ENCODE measurements at regions not wholly inside any gene's neighbourhood (a gene's known extent, or its start where the extent isn't known, plus 50 kb on each side); places are given as distances from the start of the nearest gene placed in this dataset.

DNA sequence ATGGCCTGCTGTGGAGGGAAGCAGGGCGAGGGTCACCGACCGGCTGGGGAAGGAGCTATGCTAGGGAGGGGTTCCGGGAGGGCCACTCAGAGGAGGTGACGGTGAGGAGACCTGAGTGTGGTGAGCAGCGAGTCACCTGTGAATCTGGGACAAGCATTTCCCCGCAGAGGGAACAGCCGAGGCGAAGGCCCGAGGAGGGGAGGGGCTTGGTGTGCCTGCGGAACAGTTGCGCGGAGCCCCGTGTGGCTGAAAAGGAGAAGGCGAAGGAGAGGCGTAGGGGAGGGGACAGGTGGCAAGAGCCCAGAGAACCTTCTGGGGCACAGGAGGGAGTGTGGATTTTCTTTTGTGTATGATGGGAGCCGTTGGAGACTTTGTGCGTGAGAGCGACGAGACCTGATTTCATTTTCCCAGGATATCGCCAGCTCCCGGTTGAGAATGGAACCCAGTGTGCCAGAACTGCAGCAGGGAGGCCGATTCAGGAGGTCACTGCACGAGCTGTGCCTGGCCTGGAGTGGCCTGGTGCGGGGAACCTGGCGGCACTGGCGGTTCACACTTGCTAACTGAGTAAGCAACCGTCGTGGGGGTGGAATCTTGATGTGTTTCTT is 117.7 kb upstream of the ZNF507 start:
- TF ChIP-seq CTCF (conservative IDR thresholded peaks at IDR 0.05) (no peak), ZFX (IDR thresholded peaks at IDR 0.05) (no peak)
- H3K27ac ChIP-seq: no peak overlapping the region

- no peak overlapping the region for H3K27ac ChIP-seq
- TF ChIP-seq CTCF (conservative IDR thresholded peaks at IDR 0.05): no peak
- TF ChIP-seq ZFX (IDR thresholded peaks at IDR 0.05): no peak
These were observed 115.0 kb upstream of the ZNF507 start for GRCh38 chr19:32230441-32230840.

DNA sequence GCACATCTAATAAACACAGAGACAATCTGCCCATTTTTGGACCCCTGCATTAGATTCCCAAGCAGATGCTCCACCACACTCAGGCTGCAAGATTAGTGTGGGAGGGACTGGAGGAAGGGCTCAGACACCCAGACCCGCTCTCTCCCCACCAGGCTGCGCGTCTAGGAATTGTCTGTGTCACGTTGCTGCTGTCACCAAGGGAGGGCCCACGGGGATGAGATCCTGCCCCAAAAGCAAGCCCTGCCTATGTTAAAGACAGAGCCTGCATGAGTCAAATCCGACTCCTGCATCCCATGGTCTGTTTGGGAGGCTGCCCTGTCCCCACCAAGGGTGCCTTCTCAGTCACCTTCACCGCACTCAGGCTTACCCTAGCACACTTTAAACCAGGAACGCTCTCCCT is 114.4 kb upstream of the ZNF507 start:
- no peak overlapping the region for H3K27ac ChIP-seq
- TF ChIP-seq CTCF (conservative IDR thresholded peaks at IDR 0.05) (no peak), ZFX (IDR thresholded peaks at IDR 0.05) (no peak)

- TF ChIP-seq CTCF (conservative IDR thresholded peaks at IDR 0.05) (no peak), ZFX (IDR thresholded peaks at IDR 0.05) (no peak)
- H3K27ac ChIP-seq: no peak overlapping the region
These were observed 113.7 kb upstream of the ZNF507 start for GRCh38 chr19:32231691-32232090.

DNA sequence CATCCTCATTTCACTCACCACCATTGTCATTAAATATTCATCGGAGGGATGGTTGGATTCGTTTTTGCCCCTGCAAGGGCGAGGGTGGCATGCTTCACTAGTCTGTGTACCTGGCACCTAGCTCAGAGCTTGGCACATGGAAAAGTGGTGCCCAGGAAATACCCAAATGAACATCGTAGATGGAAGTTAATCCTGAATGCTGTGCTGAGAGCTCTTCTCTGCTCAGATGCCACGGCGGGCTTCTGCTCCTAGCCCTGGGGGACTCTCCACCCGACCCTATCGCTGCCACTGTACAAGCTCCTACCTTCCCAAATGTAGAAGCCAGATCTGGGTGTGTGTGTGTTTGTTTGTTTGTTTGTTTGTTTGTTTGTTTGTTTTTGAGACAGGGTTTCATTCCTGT is 113.0 kb upstream of the ZNF507 start:
- TF ChIP-seq ZFX (IDR thresholded peaks at IDR 0.05) (no peak), CTCF (conservative IDR thresholded peaks at IDR 0.05) (no peak)

GRCh38 chr19:32233091-32233490 is 112.3 kb upstream of the ZNF507 start:
- no peak overlapping the region for H3K27ac ChIP-seq
- TF ChIP-seq CTCF (conservative IDR thresholded peaks at IDR 0.05): no peak
- TF ChIP-seq ZFX (IDR thresholded peaks at IDR 0.05): no peak

More for the DNA sequence above, 113.0 kb upstream of the ZNF507 start:
- H3K27ac ChIP-seq: no peak overlapping the region

GRCh38 chr19:32233885-32234284 is 111.5 kb upstream of the ZNF507 start:
- TF ChIP-seq ZFX (IDR thresholded peaks at IDR 0.05): no peak
- TF ChIP-seq CTCF (conservative IDR thresholded peaks at IDR 0.05): no peak
- no peak overlapping the region for H3K27ac ChIP-seq

Measured in C4-2B (cell line).